HG03097 (cell line): ENCODE measurements at regions not wholly inside any gene's neighbourhood (a gene's known extent, or its start where the extent isn't known, plus 50 kb on each side); places are given as distances from the start of the nearest gene placed in this dataset.

Source experiments
- ATAC-seq: cut with Tn5 transposase; IDR thresholded peaks from one replicate; pipeline ENCODE4 v1.9.1; 2021; ENCODE audit not compliant: unreplicated experiment, low FRiP score

DNA sequence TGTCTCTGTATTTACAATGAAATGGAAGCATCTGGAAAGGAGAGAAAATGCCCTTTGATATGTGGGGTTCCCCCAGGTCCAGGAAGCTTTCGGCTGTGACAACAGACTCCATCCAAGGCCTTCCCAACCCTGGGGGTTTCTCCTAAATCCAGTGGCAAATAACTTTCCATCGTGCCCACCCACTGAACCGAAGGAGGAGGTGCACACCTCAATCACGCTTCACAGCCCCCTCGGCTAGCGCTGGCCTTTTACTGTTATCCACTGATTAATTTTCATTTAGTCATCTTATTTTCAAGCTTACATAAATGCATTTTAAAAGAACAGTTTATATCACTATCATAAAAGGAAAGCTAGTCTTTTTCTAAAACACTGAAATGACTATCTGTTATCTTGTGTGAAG is 286.8 kb upstream of the ZMIZ1 start:
- ATAC-seq = no peak

DNA sequence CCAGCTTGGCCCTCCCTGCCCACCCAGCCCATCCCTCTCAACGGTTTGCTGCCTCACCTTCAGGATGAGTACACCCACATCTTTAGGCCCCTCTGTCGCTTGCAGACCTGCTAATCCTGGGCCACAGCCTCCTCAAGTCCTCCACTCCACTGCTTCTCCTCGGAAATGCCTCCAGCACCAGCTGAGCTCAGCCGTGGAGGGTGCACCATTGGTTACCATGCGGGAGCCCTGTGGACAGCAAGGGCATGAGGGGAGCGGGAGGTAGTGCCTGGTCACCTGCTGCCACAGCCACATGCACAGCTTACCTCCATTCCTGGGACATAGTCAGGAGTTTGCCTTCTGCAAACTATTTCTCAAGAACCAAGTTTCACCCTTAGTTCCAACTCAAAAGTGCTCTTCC is 286.3 kb upstream of the ZMIZ1 start:
- ATAC-seq = no peak

DNA sequence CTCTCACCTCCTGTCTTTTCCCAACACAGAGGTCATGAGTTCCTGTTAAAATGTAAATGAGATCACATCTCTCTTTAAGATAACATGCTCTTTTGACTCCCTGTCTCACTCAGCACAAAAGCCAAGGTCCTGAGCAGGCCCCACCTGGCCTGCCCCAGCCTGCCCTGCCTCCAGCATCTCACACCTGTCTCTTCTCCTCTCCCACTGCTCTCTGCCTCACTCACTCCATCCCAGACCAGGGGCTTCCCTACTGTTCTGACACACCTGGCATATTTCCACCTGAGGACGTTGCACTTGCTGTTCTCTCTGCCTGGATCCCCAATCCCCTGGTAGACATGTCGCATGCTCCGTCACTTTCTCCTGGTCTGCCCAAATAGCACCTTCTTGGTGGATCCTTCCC is 285.0 kb upstream of the ZMIZ1 start:
- ATAC-seq = no peak

DNA sequence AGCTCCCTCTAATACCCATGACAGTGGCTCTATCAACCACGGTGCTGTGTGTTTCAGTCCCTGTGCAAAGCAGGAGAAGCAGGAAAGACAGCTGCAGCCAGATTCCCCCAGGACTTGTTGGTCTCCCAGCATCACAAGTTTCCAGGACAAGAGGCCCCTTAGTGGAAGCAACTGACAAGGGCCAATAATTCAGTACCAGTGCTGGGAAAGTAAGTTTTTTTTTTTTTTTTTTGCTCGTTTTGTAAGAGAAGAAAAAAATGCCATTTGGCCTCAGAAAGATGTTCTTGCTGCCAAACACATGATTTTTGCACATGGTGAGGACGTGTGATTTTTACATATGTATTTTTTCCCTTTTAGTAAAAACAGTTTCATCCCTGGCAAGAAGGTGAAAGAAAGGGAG is 284.2 kb upstream of the ZMIZ1 start:
- ATAC-seq = no peak

DNA sequence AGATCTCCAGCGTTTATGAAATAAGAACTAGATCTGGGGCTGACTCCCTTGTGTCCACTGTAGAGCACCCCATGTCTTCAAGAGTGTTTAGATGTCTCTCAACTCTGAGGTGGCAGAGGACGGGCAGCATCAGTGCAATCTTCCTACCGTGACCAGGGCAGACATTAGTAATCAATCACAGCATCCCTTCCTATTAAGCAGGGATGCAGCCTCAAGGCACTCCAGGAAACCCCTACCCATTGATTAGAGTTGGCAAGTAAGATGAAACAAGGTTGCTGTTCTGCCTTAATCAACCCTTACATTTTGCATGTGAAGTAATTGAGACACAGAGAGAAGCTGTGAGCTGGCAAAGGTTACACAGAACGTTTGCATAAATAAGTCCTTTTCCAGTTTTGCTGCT is 283.7 kb upstream of the ZMIZ1 start:
- ATAC-seq = no peak

DNA sequence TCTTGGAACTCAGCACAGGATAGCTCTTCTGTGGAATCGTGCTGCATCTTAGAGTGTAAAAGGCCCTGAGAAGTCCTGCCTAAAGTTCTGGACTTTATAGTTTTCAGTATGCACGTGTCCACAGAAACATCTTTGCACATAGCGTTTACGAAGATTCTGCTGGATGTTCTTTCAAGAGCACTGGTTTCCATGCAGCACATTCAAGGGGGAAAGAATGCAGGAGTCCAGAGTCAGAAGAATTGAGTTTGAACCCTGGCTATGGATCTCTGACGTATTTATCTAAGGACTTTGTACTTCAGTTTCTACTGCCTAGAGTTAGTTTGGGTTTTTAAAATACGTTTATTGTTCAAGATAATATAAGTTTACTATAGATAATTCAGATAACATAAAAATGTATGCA is 282.8 kb upstream of the ZMIZ1 start:
- no peak for ATAC-seq

DNA sequence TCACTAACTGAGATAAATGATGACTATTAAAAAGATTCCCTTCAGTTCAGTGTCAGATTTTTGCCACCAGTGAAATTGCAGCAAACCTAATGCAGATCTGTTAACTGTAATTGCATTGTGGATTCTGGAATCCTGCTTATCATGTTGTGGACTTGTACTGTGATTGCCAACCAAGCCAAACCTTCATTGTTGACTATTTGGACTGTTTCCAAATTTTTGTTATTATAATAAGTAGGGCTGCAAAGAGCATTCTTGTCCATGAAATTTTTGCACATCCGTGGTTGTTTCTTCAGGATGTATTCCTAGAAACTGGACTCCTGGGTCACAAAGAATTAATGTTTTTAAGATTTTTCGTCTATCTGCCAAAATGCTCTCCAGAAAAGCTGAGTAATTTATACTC is 281.6 kb upstream of the ZMIZ1 start:
- ATAC-seq = no peak

DNA sequence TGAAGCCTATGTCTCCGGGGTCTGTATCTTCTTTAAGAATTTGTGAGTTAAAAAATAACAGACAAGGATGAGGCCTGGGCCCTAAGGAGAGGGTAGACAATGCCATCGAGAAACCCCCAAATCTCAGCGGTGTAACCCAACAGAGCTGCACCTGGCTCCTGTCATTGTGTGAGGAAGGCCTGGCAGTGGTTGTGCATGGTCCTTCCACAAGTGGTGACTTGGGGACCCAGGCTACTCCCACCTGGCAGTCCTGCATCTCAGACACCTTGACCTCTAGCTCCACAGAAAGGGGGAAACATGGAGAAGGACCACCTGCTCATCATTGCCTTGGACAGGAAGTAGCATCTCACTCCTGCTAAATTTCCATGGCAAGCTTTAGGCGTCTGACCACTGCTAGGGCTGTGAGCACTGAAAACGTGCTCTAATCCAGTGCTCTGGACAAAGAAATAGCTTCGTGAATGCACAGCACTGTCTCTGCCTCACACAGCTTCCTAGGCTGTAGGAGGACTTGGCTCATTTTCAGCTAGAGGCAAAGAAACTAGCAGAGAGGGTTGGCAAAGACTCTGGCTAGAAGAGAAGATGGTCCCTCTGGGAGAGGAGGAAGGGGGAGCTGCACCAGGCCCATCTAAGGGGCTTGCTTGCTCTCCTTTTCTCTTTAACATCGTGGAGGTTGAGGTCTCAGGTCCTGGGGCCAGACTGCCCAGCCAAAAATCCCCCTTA is 273.9 kb upstream of the ZMIZ1 start:
- no peak for ATAC-seq

DNA sequence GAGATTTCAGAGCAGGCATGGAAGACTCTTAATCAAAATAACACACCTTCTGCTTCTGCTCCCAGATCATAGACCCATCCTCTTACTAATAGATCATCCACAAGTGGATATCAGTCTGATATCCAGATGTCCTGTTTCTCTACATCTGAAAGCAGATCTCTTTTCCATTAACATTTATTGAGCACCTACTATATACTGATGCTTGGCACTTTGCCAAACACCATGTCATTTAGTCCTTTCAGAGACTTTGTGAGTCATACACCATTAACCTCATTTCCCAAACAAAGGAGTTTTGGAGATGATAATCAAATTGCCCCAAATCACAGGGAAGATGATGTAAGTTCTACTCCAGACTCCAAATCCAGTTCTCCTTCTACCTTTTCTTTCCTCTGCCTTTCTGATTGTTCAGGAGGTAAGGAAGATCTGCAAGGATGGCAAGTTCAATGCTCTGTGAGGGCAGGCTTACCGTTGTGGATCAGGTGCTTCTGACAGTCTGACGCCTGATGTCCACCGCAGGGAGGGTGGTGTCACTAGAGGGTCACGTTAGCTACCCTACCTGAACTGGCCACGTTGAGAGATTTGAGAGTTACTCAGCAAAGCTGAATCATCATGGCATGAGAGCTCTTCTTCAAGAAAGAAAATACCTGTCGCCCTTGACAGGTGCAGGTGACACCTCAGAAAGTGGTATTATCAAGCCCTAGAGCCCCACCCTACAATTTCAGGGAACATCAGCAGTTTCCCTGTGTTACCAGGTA is 269.6 kb upstream of the ZMIZ1 start:
- ATAC-seq = no peak

DNA sequence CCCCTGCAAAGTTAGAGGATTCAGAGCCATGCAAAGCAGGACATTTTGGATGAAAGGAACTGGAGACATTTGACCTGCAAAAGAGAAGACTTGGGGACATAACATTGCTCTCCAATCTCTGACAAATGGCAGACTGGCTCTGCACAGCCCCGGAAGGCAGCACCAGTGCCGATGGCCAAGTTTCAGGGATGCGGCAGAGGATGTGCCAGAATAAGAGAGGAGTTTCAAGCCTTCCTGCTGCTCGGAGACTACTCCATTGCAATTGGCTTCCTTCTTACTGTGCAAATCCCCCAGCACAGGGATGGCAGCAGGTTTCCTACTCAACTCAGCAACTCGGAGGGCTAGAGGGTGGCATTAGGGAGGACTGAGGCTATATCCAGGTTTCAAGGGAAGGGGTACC is 268.8 kb upstream of the ZMIZ1 start:
- no peak for ATAC-seq

DNA sequence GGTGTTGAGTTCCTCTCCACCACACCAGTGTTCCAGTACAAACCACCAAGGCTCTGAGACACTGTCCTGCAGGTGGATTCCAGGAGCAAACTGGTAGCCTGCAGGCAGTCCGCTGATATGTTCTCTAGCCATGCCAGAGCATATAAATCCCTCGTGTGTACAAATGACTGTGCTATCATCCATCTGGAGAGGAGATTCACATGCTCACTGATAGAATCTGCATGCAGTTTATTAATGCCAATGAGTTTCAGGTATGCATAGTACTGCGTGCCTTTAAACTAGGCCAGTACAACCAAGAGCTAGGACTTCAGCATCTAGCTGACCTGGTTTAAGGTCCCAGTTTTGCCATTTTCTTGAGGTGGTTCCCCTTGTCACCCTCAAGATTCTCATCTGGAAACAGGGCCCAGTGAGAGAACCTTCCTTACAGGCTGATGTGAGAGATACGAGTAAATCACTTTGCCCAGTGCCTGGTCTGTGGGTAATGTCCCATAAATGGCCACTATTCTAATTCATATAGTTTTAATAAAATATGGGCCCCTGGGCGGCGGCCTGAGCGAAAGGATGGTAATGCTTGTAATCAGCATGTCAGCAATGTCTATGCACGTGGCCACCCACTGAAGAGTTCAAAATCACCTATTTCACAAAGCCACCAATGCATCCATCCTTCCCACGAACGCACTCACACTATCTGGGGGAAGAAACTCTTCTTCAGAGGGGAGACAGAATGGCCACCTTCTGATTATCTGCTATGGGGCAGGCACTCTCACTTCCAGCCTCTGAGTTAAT is 268.0 kb upstream of the ZMIZ1 start:
- ATAC-seq = no peak

DNA sequence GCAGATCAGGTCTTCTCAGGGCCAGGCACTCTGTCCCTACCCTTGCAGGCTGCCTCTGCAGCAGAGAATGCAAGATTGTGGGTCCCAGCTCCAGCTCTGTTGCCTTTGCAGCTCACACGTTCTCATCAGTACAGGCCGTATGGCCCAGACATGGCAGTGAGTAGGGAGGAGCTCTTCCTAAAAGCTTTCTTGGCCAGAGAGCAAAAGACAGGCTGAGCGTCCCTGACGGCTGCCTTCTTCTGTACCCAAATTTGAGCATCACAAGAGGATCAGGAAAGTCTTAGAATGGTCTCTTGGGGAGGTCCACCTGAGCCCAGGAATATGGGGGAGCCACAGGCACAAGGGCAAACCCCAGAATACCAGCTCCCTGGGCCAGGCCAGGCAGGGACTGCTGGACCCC is 266.3 kb upstream of the ZMIZ1 start:
- ATAC-seq = no peak

DNA sequence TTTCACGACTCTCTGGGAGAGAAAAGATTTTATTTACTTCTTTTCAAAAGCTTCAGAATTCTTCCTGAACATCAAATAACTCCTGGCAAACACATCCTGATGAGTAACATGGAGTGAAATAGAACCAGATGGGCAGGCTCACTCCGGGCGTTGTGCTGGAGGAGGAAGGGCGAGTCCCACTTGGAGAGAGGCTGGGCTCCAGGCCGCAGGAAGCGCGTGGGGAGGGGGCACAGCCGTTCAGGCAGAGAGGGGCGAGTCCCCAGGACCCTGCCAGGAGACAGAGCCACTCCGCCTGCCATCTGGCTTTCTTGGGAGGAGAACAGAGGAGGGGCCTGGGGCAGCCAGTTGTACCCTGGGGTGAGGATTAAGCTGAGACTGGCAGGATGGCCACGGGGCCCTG is 265.9 kb upstream of the ZMIZ1 start:
- no peak for ATAC-seq

DNA sequence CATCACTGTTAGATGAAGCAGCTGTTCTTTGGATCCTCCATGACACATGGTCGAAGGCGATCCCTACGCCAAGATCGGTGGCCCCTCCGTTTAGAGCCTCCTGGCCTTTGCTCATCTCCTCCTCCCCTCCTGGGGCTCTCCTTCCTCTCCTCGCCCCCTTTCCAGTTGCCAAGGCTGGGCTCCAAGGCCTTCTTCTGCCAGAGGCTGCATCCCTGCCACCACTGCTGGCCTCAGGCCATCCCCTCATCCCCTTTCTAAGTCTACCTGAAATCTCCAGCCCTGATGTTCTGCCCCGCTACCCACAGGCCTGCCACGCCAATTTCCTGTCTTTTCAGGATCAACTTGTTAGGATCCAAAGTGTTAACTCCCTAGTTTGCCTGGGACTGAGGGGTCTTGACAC is 265.1 kb upstream of the ZMIZ1 start:
- ATAC-seq = no peak

DNA sequence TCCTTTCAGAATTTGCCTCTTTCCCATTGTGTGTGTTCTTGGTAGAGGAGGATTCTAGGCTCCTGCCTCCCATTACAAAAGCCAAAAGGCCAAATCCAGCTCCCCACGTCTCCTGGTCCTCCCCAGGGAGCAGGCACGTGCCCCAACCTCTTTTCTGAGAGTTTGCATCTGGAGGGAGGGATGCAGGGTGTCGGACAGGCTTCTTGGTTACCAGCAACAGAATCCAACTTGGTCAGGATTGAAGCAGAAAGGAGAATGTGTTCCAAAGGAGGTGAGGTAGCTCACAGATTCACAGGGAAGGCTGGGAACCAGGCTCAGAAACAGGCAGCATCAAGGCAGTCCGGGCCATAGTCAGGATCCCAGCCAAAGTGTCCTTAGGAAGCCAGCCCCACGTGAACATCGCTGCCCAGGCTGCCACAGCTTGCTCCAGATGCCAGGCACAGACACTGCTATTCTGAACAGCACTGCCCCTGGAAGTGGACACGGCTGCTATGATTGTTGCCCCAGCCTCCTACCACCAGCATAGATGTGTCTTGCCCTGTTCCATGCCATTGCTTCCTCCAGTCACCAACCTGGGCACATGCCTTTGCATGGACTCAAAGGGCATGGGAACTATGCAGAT is 264.2 kb upstream of the ZMIZ1 start:
- no peak for ATAC-seq

DNA sequence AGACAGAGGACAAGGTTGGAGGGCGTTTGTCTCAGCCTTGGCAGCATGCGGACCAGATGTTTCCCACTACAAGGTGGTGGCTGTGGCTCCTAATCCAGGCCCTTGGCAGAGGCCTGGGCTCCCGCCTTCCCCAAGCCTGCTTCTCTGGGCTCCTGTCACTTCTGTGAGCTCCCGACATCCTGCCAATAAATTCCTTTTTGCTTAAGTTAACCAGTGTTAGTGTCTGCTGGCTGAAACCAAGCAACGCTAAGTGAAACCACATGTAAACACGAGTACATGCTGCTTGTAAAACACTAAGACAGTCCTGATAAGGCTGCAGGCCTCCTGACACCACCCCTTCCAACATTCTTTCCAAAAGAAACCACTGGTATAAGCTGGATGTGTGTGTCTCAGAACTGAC is 263.6 kb upstream of the ZMIZ1 start:
- ATAC-seq = no peak

DNA sequence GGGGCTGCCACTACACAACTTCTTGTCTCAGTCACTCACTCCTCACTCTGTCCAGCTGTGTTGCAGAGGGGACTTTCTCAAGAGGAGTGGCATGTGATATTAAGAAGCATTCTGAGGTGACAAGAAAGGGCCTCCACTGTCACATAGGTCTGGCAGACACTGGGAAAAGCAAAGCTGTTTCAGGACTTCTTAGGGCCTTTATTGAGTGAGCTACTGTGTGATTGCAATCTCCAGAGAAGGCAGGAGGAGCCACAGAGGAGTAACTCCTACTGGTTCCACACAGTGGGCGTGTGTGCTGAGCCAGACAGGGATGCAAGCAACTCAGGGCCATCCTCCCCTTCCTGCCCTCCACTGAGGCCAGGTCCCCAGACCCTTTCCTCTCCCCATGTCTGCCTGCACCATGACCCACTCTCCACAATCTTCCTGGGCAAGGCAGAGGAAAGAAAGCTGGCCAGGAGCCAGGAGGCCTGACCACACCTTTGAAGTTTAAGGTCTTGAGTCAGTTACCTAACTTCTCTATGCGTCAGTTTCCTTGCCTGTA is 262.0 kb upstream of the ZMIZ1 start:
- no peak for ATAC-seq

DNA sequence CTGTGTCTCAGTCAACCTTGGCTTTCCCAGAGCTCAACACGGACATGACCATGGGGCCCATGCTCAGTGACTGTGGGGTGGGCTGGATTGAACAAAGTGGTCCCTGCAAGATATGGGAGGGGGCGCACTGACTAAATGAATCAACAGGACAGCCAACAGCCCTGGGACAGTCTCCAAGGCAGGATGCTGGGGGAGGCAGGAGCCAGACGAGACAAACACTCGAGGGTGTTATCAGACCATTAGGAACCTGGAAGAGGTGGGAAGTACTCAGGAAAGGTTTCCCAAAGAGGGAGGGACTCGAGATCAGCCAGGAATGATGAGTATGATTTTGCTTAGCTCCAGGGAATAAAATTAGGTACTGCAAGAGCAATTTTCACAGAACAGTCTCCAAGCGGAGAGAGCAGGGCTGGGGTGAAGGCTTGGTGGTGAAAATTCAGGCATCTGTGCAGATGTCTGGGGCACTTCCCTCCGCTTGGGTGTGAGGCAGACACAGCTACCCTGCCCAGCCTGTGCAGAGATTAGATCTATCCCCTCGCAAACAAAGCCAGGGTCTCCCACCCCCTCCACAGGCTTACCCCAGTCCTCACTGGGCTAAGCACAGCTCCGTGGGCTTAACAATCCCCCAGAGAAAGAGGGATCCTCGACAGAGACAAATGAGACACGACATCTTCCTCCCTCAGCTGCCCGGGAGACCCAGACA is 261.1 kb upstream of the ZMIZ1 start:
- ATAC-seq = no peak

DNA sequence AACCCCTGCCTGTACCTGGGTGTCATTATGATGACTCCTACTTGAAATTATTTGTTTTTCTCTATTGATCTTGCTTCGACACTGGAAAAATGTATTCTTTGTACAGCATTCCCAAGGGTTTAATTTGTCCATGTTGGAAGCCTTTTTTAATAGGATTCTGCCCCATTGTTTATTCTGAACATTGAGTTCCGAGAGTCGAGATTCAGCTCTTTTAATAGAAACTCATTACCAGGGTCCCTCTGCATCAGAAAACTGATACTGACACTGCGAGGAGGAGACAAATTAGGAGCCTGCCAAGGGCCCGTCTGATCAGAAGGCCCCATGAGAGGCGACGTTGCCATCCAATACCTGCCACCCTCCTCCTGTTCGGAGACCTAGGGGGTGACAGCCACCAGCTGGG is 260.5 kb upstream of the ZMIZ1 start:
- ATAC-seq = no peak

DNA sequence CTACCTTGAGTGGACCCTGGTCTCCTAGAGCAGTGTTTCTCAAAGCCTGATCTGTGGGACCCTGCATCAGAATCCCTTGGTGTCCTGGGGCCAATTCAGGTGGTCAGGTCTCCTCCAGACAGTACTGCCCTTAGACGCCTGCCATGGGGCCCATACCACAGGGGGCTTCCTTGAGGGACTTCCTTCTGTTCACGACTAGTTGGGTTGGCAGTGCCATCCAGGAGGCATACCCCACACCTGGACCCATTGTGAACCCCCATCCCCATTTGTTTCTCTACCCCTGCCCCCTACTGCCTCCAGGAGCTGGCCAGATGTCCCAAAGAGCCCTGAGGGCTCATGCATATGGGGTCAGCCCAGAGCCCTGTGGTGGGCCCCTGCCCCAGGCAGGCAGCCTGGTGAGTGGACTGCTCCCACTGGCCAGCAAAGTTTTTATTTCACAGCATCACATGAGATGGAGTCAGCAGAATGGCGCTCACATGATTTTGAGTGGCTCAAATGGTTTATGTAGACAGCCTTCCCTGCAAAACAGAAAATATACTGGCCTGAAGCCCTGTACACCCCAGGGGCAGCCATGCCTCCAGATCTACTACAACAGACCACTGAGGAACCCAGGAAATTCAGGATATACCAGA is 259.9 kb upstream of the ZMIZ1 start:
- no peak for ATAC-seq
